ENCODE measurements at regions not wholly inside any gene's neighbourhood (a gene's known extent, or its start where the extent isn't known, plus 50 kb on each side); places are given as distances from the start of the nearest gene placed in this dataset.
"Not testable (repeated sequence)": the region's sequence is repeated elsewhere in the genome, so short reads cannot be mapped to it uniquely, and the experiment has no call there.

GRCh38 chr7:1355568-1356340 lies 103.5 kb downstream of the MICALL2 start:
- no peak overlapping the region for H3K4me2 ChIP-seq (ENCODE audit: insufficient read depth, low read length)
- FAIRE-seq (no peak), DNase-seq (ENCODE audit: low read depth, low spot score) (no peak)
- no peaks in the 10 kb centered on the region for H3K9me3 ChIP-seq (replicated peaks; ENCODE audit: control insufficient read depth, insufficient read depth, low read length)
- H3K36me3 ChIP-seq (ENCODE audit: control insufficient read depth in 2 of 2, extremely low read depth in 1 of 2, insufficient read depth in 2 of 2, low read length in 2 of 2), result no peaks in the 10 kb centered on the region
- intact Hi-C loops (cut with micrococcal nuclease), result no loop called here
- no peaks in the 10 kb centered on the region for H4K20me1 ChIP-seq (replicated peaks; ENCODE audit: control insufficient read depth, extremely low read depth, insufficient read depth, low read length)
- no peaks in the 10 kb centered on the region for H3K9me1 ChIP-seq (replicated peaks; ENCODE audit: control insufficient read depth, extremely low read depth, insufficient read depth, low read length)
- ChIA-PET POLR2A (no interaction called here), CTCF (no interaction called here)
- no TSS peak for BruUV-seq (replicated peaks)
- H2AFZ ChIP-seq (ENCODE audit: low read depth, low read length), result no peak overlapping the region
- no peak overlapping the region for H3K9ac ChIP-seq (replicated peaks; ENCODE audit: extremely low read depth, insufficient read depth, low read length)
- no peaks in the 10 kb centered on the region for H3K4me1 ChIP-seq (ENCODE audit: control insufficient read depth, extremely low read depth, insufficient read depth, low read length)
- TF ChIP-seq MYC (IDR thresholded peaks at IDR 0.05; ENCODE audit: low read depth, low read length) (no peak), CTCF (IDR thresholded peaks at IDR 0.05; ENCODE audit: extremely low read depth in 1 of 2, insufficient read depth in 1 of 2, low read depth in 1 of 2, low read length in 2 of 2) (no peak), MAX (IDR thresholded peaks at IDR 0.05; ENCODE audit: insufficient read depth, insufficient read length) (no peak), JUN (IDR thresholded peaks at IDR 0.05; ENCODE audit: borderline replicate concordance, insufficient read depth, insufficient read length, low read depth) (no peak), POLR2AphosphoS5 (IDR thresholded peaks at IDR 0.05; ENCODE audit: insufficient read depth, low read depth, low read length) (no peak), FOS (IDR thresholded peaks at IDR 0.05; ENCODE audit: borderline replicate concordance, insufficient read depth, low read length) (no peak), EZH2 (IDR thresholded peaks at IDR 0.05; ENCODE audit: borderline replicate concordance, low read depth, low read length, severe bottlenecking) (no peak), POLR2A (IDR thresholded peaks at IDR 0.05; ENCODE audit: low read depth, low read length) (no peak)
- no peaks in the 10 kb centered on the region for H3K27me3 ChIP-seq (ENCODE audit: control insufficient read depth in 2 of 2, insufficient read depth in 2 of 2, low read length in 2 of 2)
- H3K4me3 ChIP-seq (replicated peaks in 1 of 3; ENCODE audit: insufficient read depth in 1 of 3, low read depth in 1 of 3, low read length in 3 of 3), result no peak overlapping the region
- dilution Hi-C loops (cut with MboI; ENCODE audit: extremely low pct_ligation_motif_present, low sequenced_read_pairs), result no loop called here
- no peaks in the 10 kb centered on the region for H3K79me2 ChIP-seq (ENCODE audit: control insufficient read depth, insufficient read depth, low read length)
- H3K27ac ChIP-seq (ENCODE audit: insufficient read depth, low read depth, low read length), result no peak overlapping the region

- DNase-seq (ENCODE audit: low read depth, low spot score); H3K4me3 ChIP-seq (replicated peaks in 1 of 3; ENCODE audit: insufficient read depth in 1 of 3, low read depth in 1 of 3, low read length in 3 of 3); H2AFZ ChIP-seq (ENCODE audit: low read depth, low read length); H3K9me3 ChIP-seq (replicated peaks; ENCODE audit: control insufficient read depth, insufficient read depth, low read length); H3K4me1 ChIP-seq (ENCODE audit: control insufficient read depth, extremely low read depth, insufficient read depth, low read length); H3K27me3 ChIP-seq (ENCODE audit: control insufficient read depth in 2 of 2, insufficient read depth in 2 of 2, low read length in 2 of 2); H3K9ac ChIP-seq (replicated peaks; ENCODE audit: extremely low read depth, insufficient read depth, low read length); CTCF ChIA-PET; BruUV-seq (replicated peaks); H4K20me1 ChIP-seq (replicated peaks; ENCODE audit: control insufficient read depth, extremely low read depth, insufficient read depth, low read length); intact Hi-C loops (cut with micrococcal nuclease); H3K27ac ChIP-seq (ENCODE audit: insufficient read depth, low read depth, low read length); FAIRE-seq; POLR2A ChIA-PET; H3K4me2 ChIP-seq (ENCODE audit: insufficient read depth, low read length); H3K36me3 ChIP-seq (ENCODE audit: control insufficient read depth in 2 of 2, extremely low read depth in 1 of 2, insufficient read depth in 2 of 2, low read length in 2 of 2); H3K9me1 ChIP-seq (replicated peaks; ENCODE audit: control insufficient read depth, extremely low read depth, insufficient read depth, low read length); H3K79me2 ChIP-seq (ENCODE audit: control insufficient read depth, insufficient read depth, low read length); dilution Hi-C loops (cut with MboI; ENCODE audit: extremely low pct_ligation_motif_present, low sequenced_read_pairs): not testable (repeated sequence)
Observed at GRCh38 chr7:1356853-1357252, 102.4 kb downstream of the MICALL2 start.

- H3K36me3 ChIP-seq (ENCODE audit: control insufficient read depth in 2 of 2, extremely low read depth in 1 of 2, insufficient read depth in 2 of 2, low read length in 2 of 2); H3K27me3 ChIP-seq (ENCODE audit: control insufficient read depth in 2 of 2, insufficient read depth in 2 of 2, low read length in 2 of 2); intact Hi-C loops (cut with micrococcal nuclease): not testable (repeated sequence)
Observed at GRCh38 chr7:1357260-1357600, 102.0 kb downstream of the MICALL2 start.

More at GRCh38 chr7:1357260-1357600, 102.0 kb downstream of the MICALL2 start:
- H2AFZ ChIP-seq (ENCODE audit: low read depth, low read length); H4K20me1 ChIP-seq (replicated peaks; ENCODE audit: control insufficient read depth, extremely low read depth, insufficient read depth, low read length); H3K79me2 ChIP-seq (ENCODE audit: control insufficient read depth, insufficient read depth, low read length); dilution Hi-C loops (cut with MboI; ENCODE audit: extremely low pct_ligation_motif_present, low sequenced_read_pairs); H3K4me3 ChIP-seq (replicated peaks in 1 of 3; ENCODE audit: insufficient read depth in 1 of 3, low read depth in 1 of 3, low read length in 3 of 3); CTCF ChIA-PET; FAIRE-seq; H3K4me1 ChIP-seq (ENCODE audit: control insufficient read depth, extremely low read depth, insufficient read depth, low read length); BruUV-seq (replicated peaks); H3K4me2 ChIP-seq (ENCODE audit: insufficient read depth, low read length); DNase-seq (ENCODE audit: low read depth, low spot score); H3K9me3 ChIP-seq (replicated peaks; ENCODE audit: control insufficient read depth, insufficient read depth, low read length); POLR2A ChIA-PET; H3K9me1 ChIP-seq (replicated peaks; ENCODE audit: control insufficient read depth, extremely low read depth, insufficient read depth, low read length); H3K27ac ChIP-seq (ENCODE audit: insufficient read depth, low read depth, low read length); H3K9ac ChIP-seq (replicated peaks; ENCODE audit: extremely low read depth, insufficient read depth, low read length): not testable (repeated sequence)
